ENCODE measurements at regions not wholly inside any gene's neighbourhood (a gene's known extent, or its start where the extent isn't known, plus 50 kb on each side); places are given as distances from the start of the nearest gene placed in this dataset.

DNA sequence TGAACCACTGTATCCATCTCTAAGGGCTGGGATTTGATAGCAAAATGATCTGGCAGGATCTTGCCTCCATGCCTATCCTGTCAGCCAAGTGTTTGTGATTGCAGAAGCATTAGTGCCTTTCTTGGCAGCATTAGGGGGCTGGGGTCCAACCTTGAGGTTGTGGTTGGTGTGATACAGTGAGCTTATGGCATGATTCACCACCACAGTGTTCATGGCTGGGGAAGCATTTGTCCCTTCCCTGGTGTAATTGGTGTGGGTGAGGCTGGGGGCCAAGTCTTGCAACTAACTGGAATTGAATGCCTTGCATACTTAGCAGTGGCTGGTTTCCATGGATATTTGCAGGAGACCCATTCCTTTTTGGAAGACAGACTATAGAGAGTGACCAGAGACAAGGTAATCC, 271.0 kb upstream of the TBL1XR1 start (continued):
- TF ChIP-seq NRF1 (IDR thresholded peaks at IDR 0.05; ENCODE audit: low read depth, low read length), result no peak
- no peak for TF ChIP-seq SP2 (IDR thresholded peaks at IDR 0.05; ENCODE audit: low read length)
- TF ChIP-seq TAF1 (IDR thresholded peaks at IDR 0.05; ENCODE audit: low read depth, low read length), result no peak
- TF ChIP-seq JUND (IDR thresholded peaks at IDR 0.05; ENCODE audit: low read length), result no peak
